HG02678 (cell line): ENCODE measurements at regions not wholly inside any gene's neighbourhood (a gene's known extent, or its start where the extent isn't known, plus 50 kb on each side); places are given as distances from the start of the nearest gene placed in this dataset.

Experiments used
- ATAC-seq: cut with Tn5 transposase; IDR thresholded peaks from one replicate; pipeline ENCODE4 v1.9.1; 2021; ENCODE audit warnings: mild to moderate bottlenecking, moderate library complexity; ENCODE audit not compliant: unreplicated experiment

DNA sequence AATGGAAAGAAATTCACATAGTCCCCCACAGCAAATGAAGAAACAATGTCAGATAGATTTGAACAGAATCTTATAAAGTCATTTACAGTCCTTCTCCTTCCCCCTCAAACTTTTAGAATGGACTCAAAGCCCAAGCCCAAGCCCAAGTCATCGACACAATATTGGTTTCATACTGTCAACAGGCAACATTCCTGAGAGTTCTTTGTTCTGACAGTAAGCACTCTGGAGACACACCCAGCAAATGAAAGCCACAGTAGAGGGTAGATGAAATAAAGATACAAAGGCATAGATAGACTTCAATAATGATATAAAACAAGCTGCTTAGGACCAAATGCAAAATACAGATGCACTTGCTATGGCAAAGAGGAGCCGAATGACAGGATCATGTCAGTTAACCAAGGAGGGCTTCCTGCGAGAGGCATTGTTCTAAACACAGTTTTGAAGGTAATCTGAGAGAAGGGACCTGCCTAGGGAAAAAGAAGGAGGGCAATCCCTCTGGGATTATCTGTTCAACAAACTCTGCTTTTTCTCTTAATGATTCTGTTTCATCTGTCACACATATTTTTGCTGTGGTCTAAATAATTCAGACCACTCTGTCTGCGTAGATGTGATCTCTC is 97.1 kb upstream of the MAP4K3 start:
- no peak for ATAC-seq

DNA sequence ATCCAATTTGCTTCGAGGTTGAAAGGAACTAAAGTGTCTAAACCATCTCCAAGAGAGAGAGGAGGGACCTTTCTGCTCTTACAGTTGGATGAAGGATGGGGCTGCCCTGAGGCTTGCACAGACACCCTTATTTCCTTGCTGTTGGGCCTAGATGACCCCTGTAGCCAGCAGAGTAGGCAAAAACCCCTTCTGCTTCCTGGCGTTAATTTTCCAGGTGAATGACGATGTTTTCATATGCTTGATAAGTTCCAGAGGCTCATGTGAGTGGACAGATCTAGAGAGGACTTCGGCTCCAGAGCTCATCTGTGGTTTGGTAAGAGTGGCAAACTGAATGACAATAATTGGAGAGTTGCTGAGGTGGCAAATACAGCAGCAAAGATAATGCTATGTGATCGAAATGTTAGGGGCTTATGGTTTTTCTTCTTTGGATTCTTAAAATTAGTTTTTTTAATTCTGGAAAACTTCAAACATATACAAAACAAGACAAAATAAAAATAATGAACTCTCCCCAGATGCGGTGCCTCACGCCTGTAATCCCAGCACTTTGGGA is 98.6 kb upstream of the MAP4K3 start:
- no peak for ATAC-seq

DNA sequence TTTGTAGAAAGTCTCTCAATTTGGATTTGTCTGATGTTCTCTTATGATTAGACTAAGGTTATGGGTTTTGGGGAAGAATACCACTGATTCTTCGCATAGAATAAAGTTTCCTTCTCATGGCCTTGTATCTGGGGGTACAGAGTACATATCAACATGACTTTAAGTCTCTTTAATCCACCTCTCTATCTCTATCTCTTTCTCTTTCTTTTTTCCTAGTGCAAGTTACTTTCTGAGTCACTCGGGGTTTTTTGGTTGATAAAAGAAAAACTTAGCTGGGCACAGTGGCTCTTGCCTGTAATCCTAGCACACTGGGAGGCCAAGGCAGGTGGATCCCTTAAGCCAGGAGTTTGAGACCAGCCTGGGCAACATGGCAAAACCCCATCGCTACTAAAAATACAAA is 100.1 kb upstream of the MAP4K3 start:
- ATAC-seq: no peak

DNA sequence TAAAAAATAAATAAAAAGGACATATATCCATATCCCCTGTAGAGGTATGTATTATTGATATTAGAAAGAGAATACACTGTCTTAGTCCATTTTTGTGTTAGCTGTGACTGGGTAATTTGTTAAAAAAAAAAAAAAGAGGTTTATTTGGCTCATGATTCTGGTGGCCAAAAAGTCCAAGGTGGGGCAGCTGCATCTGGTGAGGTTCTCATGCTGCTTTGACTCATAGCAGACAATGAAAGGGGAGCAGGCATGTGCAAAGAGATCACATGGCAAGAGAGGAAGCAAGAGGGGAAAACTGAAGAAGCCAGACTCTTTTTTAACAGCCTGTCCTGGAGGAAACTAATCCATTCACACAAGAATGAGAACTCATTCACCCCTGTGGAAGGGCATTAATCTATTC is 101.6 kb upstream of the MAP4K3 start:
- ATAC-seq: no peak

DNA sequence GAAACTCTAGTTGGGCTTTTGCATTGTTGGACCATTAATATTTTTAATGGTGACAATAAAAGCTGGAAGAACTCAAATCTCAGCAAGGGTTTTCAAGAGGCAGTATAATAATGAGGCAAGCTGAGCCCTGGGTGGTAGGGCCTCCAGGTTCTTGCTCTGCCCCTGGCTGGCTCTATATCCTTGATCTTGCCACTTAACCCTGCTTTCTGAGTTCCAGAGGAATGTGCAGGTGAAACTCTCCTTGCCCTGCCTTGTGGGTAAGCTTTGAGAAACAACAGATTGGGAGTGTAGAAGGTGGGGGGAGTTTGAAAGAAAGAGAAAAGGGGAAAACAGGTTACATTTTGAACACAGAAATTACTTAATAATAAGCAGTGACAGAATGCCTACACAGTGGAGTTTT is 103.3 kb upstream of the MAP4K3 start:
- ATAC-seq: no peak

GRCh38 chr2:39541011-39541930 is 104.2 kb upstream of the MAP4K3 start:
- no peak for ATAC-seq

- ATAC-seq: no peak
These were observed 105.4 kb upstream of the MAP4K3 start for GRCh38 chr2:39542523-39542922.

- no peak for ATAC-seq
These were observed 108.9 kb upstream of the MAP4K3 start for GRCh38 chr2:39545957-39546356.

DNA sequence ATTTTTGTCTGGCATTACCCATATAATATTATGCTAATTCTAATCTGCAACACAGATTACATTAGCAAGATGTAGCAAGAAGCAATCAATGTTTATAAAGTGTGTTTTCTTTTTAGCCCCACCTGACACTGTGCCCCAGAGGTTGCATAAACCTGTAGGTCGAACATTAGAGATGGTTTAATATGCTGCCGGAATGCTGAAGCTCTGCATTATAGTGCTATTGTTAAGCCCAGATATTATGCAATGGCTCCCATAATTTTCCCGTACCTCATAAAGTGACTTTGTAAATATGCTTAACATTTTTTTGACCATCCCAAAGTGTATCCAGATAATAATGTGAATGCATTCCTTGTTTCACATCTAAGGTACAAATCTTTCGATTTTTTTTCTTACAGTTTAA is 109.3 kb upstream of the MAP4K3 start:
- no peak for ATAC-seq

DNA sequence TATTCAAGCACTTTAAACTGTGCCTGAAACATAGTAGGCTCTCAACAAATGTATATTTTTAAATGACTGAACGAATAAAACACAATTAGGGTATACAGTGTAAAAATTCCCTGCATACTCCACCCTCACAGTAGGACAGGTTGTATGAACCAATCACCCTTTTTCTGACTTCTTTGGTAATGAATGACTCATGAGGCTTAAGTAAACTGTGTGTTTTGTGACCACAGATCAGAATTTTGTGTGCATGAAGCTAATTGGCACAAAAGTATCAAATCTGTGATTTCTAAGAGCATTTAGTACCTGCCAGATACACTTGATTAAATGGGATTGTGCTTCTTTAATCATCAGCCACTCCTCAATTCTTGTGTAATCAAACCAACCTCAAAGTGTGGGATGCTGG is 109.9 kb upstream of the MAP4K3 start:
- ATAC-seq: no peak

DNA sequence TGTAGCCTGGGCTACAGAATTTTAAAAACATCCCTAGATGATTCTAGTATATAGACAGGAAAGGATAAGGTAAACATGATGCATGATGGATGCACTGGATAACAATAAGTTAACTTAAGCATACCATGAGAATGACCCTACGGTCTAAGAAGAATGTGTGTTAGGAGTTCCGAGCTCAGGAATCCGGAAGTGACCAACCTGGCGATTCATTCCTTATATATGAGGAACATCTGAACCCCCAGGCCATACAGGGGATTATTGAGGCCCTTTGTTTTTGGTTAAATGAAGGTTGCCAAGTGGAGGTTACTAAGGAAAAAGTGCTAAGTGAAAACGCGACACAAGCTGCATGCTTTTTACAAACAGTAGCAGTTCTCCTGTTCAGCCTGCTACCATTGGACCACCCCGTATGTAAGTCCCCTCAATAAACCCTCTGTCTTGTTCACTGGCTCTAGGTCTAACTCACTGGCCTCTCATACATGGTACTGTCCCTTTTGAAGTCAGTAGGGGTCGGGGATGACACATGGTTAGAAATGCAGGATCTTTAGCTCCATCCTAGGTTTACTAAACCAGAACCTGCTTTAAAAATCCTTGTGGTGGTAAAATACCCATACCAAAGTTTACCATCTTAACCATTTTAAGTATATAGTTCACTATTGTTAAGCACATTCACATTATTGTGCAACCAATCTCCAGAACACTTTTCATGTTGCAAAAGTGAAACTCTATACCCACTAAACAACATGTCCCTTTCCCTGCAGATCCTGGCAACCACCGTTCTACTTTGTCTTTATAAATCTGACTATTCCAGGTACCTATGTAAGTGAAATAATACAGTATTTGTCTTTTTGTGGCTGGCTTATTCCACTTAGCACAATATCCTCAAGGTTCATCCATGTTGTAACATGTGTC is 111.0 kb upstream of the MAP4K3 start:
- no peak for ATAC-seq

- ATAC-seq: no peak
These were observed 111.9 kb upstream of the MAP4K3 start for GRCh38 chr2:39549000-39549399.

DNA sequence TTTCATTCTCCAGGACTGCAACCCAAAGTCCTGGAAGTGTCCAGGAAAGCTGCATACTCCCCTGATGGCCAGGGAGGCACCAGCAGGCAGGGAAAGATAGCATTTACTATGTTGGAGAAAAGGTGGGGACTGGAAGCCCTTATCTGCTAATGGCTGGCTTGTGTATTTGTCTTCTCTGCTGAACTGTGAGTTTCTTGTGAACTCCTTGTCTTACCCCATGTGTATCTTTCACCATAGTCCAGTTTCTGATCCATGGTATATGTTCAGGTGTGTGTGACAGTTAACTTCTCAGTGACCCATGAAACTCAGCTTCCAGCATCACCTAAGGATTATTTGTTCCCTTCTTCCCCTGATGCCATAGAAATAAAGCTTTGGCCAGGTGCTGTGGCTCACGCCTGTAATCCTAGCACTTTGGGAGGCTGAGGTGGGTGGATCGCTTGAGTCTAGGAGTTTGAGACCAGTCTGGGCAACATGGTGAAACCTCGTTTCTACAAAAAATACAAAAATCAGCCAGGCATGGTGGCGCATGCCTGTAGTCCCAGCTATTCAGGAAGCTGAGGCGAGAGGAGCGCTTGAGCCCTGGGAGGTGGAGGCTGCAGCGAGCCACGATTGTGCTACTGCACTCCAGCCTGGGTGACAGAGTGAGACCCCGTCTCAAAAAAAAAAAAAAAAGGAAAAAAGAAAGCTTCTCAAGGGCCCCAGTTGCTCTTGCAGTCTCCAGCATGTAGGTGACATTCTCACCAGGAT is 112.8 kb upstream of the MAP4K3 start:
- no peak for ATAC-seq

GRCh38 chr2:39550701-39551285 is 113.7 kb upstream of the MAP4K3 start:
- no peak for ATAC-seq

DNA sequence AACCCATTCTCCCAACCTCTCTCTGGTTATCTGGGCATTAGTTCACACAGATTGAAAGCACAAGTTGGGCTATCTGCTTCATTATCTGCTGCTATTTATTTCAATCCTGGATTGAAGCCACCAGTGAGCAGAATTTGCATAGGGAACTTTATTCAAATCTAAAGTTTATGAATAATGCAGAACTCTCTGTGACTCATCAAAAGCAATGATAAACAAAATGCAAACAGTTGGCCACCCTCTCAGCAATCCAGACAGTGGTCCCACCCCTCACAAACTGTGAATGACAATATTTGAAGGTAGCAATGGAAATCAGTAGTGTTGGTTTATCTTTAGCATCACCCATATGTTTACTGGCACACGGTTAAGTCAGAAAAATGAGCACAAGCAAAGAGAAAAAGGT is 106.8 kb upstream of the TMEM178A start:
- ATAC-seq: no peak

- ATAC-seq: no peak
These were observed 102.1 kb upstream of the TMEM178A start for GRCh38 chr2:39563572-39563971.

DNA sequence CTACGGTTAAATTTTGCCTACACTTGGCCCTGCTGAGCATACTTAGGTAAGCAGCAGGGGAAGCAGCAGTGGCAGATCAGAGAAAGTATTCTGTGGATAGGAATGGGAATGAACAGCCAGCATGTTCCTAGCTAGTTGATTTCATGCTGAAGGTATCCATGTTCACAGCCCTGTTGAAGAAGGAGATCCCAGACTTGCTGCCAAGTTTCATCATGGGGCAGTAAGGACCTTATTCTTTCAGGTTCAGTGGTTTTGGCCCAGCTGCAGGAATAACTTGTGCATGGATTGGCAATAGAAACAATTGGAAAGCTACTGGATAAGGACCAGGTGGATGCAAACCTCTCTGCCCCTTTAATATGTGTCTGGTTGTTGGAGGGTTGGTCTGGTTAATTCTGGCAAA is 98.2 kb upstream of the TMEM178A start:
- ATAC-seq: no peak

DNA sequence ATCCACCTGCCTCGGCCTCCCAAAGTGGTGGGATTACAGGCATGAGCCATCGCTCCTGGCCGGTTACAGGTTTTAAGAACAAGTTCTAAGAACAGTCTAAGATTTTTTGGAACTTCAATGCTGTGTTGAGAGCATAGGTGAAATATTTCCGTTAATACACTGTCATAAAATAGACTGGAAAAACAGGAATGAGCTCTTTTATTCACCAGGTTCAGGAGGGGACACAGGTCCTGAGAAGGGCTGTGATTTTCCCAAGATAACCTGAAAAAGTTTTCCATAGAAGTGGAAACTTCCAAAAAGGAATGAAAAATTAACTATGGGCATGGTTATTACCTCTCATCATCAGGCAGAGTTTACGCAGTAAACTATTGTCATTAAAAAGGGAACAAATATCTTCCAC is 97.6 kb upstream of the TMEM178A start:
- ATAC-seq: no peak

DNA sequence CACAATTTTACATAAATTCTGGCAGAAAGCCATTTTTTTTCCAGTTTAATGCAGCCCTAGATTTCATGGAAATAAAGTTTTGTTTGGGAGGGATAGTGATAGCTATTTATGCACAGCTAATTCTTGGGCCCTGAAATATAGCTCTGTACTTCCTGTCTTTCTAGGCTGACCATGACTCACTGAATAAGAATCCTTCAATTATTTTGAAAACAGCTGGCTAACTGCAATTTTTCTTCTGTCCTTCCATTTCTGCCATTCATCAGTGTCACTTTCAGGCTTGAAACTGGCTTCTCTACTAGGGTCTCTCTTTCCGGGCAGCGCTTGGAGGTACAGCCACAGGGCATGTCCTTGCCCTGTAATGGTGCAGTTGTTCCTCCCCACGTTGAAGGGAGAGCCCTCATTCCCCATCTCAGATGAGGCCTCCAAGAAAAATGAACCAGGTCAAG is 97.1 kb upstream of the TMEM178A start:
- no peak for ATAC-seq

DNA sequence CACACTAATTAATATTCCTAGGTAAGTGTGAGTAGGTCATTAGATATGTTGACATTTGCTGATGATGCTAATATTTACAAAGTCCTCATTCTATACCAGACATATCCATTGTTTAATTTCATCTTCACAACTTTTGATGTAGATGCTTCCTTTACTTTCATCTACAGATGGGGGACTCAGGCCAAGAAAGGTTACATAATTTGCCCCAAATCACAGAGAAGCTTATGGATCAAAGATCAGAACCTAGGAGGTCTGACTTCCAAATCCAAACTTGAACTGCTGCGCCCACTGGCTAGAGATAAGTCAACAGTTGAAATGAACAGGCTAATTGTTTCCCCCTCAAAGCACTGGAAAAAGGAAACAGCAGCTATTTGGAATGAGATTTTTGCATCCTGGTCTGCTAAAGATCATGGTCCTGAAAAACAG is 95.6 kb upstream of the TMEM178A start:
- ATAC-seq: no peak
